IPS-NIHi7 (cell line): ENCODE measurements at regions not wholly inside any gene's neighbourhood (a gene's known extent, or its start where the extent isn't known, plus 50 kb on each side); places are given as distances from the start of the nearest gene placed in this dataset.

Experiments
- DNase-seq: peaks from one replicate; pipeline ENCODE4 v3.0.0; 2012; ENCODE audit warnings: mixed read lengths; ENCODE audit errors: extremely low spot score

DNA sequence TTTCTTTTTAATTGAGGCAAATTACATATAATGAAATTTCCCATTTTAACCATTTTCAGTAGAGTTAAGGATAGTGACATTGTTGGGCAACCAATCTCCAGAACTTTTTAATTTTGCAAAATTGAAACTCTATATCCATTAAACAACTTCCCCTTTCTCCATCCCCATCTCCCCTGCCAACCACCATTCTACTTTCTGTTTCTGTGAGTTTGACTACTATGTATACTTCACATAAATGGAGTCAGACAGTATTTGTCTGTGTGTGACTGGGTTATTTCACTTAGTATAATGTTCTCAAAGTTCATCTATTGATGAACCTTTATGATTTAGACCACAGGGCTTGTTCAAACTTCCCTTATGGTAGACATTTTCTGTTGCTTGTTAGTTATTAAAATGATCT, 364.5 kb upstream of the MAD2L1 start:
- no peak for DNase-seq

GRCh38 chr4:120418146-120418545, 351.5 kb upstream of the MAD2L1 start:
- no peak for DNase-seq

DNA sequence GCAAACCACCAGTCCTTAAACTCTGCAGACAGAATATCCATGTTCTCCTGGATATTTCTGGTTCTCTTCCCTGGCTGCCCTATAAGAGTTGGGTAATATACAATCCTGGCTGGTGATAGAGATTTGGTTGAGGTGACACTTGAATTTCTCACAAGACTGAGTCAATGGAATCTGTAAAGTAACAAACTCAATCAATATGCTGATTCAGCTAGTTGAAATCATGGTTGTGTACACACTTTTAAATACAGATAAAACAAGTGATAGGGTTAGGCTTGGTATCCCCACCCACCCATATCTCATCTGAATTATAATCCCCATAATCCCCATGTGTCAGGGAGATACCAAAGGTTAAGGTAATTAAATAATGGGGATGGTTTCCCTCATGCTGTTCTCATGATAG, 349.2 kb upstream of the MAD2L1 start:
- DNase-seq, result no peak

- DNase-seq, result no peak
Observed at GRCh38 chr4:120406960-120407359, 340.3 kb upstream of the MAD2L1 start.

DNA sequence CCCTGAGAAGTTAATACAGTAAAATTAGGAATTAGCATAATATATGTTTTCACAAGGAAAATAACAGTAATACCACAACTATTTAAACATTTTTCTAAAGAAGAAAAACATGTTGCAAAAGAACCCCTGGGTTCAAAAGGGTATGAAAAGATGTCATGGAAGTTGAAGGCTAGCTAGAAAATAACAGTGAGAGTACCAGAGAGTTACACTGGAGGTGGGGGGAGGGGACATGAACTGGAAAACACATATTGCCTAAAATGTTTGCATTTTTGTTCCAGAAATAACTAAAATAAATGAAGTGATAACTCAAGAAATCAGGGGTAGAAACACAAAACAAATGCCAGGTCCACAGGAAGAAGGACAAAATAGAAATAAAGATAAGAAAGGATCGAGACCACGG, 336.6 kb upstream of the MAD2L1 start:
- no peak for DNase-seq

GRCh38 chr4:120400441-120400840, 333.8 kb upstream of the MAD2L1 start:
- no peak for DNase-seq

DNA sequence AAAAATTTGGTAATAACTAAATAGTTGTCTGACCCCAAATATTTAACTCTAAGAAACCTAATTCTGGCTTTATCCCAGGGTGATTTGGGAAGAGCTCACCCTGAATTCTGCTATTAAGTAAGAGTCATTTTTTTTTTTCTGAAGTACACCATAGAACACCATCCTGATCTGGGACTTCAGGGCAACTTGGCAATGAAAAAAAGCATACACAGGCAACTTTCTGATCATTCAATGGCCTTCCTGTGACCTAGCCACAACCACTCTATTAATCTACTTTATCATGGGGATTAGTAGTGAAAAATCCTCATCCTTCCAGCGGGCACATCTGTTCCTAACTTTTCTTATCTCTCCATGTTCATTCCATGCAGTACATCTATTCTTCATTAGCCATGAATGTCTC, 333.2 kb upstream of the MAD2L1 start:
- no peak for DNase-seq

DNA sequence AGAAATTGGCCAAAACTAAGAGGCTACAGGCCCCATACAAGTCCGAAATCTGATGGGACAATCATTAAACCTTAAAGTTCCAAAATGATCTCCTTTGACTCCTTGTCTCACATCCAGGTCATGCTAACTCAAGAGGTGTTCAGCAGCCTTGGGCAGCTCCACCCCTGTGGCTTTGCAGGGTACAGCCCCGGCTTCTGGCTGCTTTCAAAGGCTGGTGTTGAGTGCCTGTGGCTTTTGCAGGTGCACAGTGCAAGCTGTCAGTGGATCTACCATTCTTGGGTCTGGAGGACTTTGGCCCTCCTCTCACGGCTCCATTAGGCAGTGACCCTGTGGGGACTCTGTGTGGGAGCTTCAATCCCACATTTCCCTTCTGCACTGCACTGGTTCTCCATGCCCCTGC, 329.1 kb upstream of the MAD2L1 start:
- DNase-seq, result no peak

GRCh38 chr4:120355881-120356280, 289.2 kb upstream of the MAD2L1 start:
- no peak for DNase-seq

- no peak for DNase-seq
Observed at GRCh38 chr4:120354381-120354780, 287.7 kb upstream of the MAD2L1 start.

DNA sequence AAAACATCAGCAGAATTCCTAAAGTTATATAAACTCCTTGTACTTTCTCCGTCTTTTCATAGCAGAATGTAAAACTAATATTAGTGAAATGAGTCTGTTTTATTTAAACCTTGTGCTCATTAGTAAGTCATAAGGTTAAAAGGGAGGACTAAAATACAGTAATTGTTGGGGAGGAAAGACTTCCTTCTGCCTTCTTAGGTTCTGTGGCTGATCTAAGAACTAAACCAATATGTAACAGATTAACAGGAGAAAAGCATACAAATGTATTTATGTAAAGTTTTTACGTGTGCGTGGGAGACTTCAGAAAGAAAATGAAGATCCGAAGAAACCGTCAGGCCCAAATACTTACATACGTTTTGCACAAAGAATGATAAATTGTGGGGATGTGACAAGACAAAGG, 286.6 kb upstream of the MAD2L1 start:
- no peak for DNase-seq

DNA sequence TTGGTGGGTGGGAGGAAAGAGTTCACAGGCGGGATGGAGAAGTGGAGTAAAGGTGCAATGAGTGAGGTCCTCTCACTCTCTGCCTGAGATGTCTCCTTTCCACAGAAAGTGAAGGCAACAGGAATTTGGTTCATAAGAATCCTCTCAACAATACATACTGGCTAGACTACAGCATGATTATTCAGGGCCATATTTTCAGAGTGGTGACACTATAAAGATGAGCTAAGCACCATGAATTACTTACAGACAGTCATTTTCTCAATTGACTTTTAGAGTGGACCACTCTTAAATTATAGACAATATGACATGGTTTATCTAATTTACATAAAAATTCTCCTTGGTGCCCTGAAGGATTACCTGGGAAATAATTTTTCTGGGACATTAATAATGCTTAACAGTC, 286.1 kb upstream of the MAD2L1 start:
- DNase-seq, result no peak

DNA sequence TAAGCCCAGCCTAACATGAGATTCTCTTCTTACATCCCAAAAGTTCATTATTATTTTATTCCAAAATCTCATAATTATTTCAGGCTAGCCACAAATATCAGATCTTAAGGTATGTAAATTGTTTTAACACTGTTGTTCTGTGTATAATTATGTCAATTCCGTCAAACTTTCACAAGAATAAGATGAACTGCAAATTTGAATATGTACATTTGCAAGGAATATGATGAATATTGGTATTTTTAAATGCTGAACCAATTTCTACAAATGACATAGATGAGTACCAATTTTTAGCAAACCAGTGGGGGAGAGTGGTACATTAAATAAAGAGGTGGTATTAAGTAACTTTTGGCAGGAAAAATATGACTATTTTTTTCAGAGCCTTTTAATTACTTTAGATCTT, 282.3 kb upstream of the MAD2L1 start:
- DNase-seq, result no peak

DNA sequence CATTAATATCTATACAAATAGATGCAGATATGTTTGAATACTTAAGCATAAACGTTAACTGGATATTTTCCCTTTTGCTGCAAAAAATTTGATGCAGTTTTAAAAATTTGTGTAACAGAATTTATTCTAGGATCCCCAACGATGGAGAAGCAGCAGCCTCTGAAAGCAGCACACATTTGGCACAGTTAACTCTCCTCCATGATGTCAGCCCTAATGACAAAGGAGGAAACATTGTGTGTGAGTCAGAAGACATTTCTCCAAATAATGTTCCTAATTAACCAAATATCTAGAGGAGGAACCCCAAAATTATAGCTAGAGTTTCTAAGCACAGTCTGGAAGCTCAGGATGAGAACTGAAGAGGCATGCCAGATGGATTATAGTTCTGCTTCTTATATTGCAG, 281.9 kb upstream of the MAD2L1 start:
- no peak for DNase-seq

- no peak for DNase-seq
Observed at GRCh38 chr4:120331486-120332370, 265.1 kb upstream of the MAD2L1 start.

GRCh38 chr4:120329386-120329785, 262.7 kb upstream of the MAD2L1 start:
- no peak for DNase-seq

DNA sequence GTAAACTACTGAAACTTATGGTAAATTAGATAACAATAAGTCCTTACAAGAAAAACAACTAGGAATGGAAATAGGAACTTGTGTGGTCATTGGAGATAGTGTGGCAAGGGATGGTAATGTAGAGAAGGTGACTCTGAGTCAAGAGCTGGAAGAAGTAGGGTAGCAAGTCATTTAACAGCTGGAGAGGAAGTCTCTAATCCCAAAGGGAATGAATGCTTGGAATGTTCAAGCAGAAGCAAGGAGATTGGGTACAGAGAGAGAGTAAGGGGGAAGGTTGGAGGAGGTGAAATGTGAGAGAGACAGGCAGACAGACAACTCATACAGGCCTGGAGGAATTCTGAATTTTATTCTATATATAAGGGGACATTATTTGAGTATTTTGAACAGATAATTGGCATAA, 260.6 kb upstream of the MAD2L1 start:
- peak; percentile 45 for DNase-seq

DNA sequence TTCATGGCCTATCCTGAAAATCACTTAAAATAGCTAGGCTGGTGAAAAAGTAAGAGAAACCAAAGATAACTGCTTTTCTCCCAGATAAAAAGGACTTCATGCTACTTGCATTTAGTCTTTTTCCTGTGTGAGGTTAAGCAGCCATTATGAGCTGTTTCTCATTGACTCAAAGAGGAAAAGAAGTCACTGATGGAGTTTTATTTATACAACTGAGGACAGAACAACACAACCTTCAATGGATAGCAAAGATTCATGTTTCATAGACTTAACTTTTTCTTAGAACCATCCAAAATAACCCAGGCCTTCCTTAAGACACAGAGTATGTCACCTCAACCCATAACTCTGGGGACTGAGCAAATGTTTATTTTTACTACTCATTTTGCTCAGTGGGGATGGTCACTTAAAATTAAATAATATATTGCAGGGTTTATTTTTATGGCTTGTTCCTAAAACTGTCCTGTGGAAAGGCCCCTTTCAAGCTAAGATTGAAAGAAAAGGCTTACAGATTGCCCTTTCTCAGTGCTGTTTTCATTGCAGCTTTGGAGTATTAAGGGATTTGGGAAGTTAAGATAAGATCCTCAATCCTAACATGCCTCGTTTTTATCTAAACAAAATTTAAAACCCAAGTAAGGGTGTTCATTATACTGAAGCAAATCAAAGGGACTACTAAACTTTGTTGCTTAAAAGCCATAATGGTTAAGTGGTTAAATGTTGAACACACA, 252.6 kb upstream of the MAD2L1 start:
- no peak for DNase-seq

- DNase-seq, result no peak
Observed at GRCh38 chr4:120318196-120318846, 251.7 kb upstream of the MAD2L1 start.

GRCh38 chr4:120317713-120318112, 251.1 kb upstream of the MAD2L1 start:
- no peak for DNase-seq

GRCh38 chr4:120316416-120316815, 249.8 kb upstream of the MAD2L1 start:
- DNase-seq, result no peak

DNA sequence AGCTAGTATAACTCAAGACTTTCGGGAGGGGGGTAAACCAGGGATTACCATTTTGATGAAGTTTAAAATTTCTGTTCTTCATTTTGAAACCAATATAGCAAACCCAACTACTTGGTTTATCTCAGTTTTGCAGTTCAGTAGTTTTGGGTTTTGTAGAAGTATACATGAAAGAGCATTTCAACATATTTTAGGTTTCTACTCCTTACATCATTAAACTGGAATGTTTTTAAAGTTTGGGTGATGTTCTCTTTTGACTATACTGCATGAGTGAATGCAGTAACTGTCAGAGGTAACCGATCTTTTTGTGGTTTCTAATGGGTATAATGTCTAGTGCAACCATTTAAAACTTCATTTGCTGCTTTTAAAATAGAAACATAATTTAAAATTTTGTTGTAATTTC, 248.3 kb upstream of the MAD2L1 start:
- DNase-seq, result no peak

GRCh38 chr4:120304801-120305200, 238.2 kb upstream of the MAD2L1 start:
- DNase-seq, result no peak
